ENCODE measurements at regions not wholly inside any gene's neighbourhood (a gene's known extent, or its start where the extent isn't known, plus 50 kb on each side); places are given as distances from the start of the nearest gene placed in this dataset.

DNA sequence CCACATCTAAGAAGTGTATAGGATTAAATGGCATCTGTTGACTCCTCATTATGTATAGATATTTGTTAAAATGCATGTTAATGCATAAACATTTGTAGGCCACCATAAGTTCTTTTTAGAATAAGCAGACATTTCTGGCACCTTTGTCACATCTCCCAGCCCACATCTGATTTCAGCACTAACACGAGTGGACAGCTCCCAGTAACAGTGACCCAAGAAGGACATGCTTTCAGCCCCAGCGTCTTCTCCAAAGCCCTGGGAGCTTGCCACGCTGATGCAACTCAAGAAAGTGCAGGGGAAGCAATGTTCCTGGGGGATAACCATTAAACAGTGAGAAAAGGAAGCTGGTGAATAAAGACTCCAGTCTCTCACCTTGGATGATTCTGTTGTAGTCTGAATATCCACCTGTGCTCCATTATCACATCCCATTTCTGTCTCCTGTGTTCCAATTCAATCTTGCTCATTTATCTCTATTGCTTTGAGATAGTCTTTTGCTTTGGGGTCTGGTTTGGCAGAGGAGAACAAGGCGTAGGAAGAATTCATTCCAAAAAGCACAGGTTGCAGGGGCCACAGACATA lies 182.6 kb upstream of the THSD7B start:
- Histone ChIP-seq H3K4me3 (ENCODE audit: low read depth in 1 of 2, low read length in 2 of 2) (no peak overlapping the region), H3K9me3 (ENCODE audit: insufficient read depth, low read length, severe bottlenecking) (no peaks in the 10 kb centered on the region), H3K36me3 (ENCODE audit: insufficient read depth, low read length) (no peaks in the 10 kb centered on the region), H3K9ac (ENCODE audit: low read depth, low read length) (no peak overlapping the region), H3K27ac (ENCODE audit: low read length) (no peak overlapping the region), H3K4me2 (ENCODE audit: insufficient read depth, low read length) (no peak overlapping the region), H4K20me1 (ENCODE audit: insufficient read depth, low read length) (no peaks in the 10 kb centered on the region), H3K27me3 (ENCODE audit: insufficient read depth, low read length, poor library complexity) (no peaks in the 10 kb centered on the region), H2AFZ (ENCODE audit: low read depth, low read length) (no peak overlapping the region), H3K4me1 (ENCODE audit: insufficient read depth, low read length) (no peaks in the 10 kb centered on the region), H3K79me2 (ENCODE audit: insufficient read depth, low read length) (no peaks in the 10 kb centered on the region)
- peak; percentile 71 for ATAC-seq (ENCODE audit: insufficient read depth, low read depth)
- TF ChIP-seq, protein P1, sequence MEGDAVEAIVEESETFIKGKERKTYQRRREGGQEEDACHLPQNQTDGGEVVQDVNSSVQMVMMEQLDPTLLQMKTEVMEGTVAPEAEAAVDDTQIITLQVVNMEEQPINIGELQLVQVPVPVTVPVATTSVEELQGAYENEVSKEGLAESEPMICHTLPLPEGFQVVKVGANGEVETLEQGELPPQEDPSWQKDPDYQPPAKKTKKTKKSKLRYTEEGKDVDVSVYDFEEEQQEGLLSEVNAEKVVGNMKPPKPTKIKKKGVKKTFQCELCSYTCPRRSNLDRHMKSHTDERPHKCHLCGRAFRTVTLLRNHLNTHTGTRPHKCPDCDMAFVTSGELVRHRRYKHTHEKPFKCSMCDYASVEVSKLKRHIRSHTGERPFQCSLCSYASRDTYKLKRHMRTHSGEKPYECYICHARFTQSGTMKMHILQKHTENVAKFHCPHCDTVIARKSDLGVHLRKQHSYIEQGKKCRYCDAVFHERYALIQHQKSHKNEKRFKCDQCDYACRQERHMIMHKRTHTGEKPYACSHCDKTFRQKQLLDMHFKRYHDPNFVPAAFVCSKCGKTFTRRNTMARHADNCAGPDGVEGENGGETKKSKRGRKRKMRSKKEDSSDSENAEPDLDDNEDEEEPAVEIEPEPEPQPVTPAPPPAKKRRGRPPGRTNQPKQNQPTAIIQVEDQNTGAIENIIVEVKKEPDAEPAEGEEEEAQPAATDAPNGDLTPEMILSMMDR (IDR thresholded peaks at IDR 0.05; ENCODE audit: borderline replicate concordance, extremely low read depth, low read length, poor library complexity, severe bottlenecking) = no peak
- TF ChIP-seq EZH2 (IDR thresholded peaks at IDR 0.05; ENCODE audit: borderline replicate concordance, low read depth, low read length, severe bottlenecking) = no peak
- DNase-seq = peak; percentile 61

DNA sequence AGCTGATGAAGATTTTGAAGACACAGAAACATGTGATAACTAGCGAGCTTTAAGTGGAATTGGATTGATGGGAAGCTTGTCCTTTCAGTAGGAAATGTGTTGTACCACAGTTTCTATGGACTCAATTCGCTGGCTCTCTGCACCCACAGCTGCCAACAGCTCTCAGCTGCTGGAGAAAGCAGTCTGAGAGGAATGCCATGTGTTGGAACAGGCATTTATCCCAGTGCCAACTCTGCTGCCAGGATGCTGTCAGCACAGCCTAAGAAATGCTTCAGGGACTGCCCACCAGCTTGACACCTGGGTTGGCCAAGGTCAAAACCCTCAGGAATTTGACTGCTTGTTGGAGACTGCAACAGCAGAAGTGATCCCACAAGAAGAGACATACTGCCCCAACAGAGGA lies 193.0 kb upstream of the THSD7B start:
- Histone ChIP-seq H3K27me3 (ENCODE audit: insufficient read depth, low read length, poor library complexity) (no peaks in the 10 kb centered on the region), H3K4me1 (ENCODE audit: insufficient read depth, low read length) (no peaks in the 10 kb centered on the region), H3K9ac (ENCODE audit: low read depth, low read length) (no peak overlapping the region), H4K20me1 (ENCODE audit: insufficient read depth, low read length) (0 out of 2 replicates have a peak, but pooled peaks cover 3% of the 10 kb centered on the region), H3K36me3 (ENCODE audit: insufficient read depth, low read length) (no peaks in the 10 kb centered on the region), H2AFZ (ENCODE audit: low read depth, low read length) (no peak overlapping the region), H3K9me3 (ENCODE audit: insufficient read depth, low read length, severe bottlenecking) (no peaks in the 10 kb centered on the region), H3K27ac (ENCODE audit: low read length) (no peak overlapping the region), H3K4me3 (ENCODE audit: low read depth in 1 of 2, low read length in 2 of 2) (no peak overlapping the region), H3K79me2 (ENCODE audit: insufficient read depth, low read length) (no peaks in the 10 kb centered on the region), H3K4me2 (ENCODE audit: insufficient read depth, low read length) (no peak overlapping the region)
- DNase-seq (no peak), ATAC-seq (ENCODE audit: insufficient read depth, low read depth) (no peak)
- no peak for TF ChIP-seq EZH2 (IDR thresholded peaks at IDR 0.05; ENCODE audit: borderline replicate concordance, low read depth, low read length, severe bottlenecking)
- TF ChIP-seq, protein P1 (IDR thresholded peaks at IDR 0.05; ENCODE audit: borderline replicate concordance, extremely low read depth, low read length, poor library complexity, severe bottlenecking) = no peak

DNA sequence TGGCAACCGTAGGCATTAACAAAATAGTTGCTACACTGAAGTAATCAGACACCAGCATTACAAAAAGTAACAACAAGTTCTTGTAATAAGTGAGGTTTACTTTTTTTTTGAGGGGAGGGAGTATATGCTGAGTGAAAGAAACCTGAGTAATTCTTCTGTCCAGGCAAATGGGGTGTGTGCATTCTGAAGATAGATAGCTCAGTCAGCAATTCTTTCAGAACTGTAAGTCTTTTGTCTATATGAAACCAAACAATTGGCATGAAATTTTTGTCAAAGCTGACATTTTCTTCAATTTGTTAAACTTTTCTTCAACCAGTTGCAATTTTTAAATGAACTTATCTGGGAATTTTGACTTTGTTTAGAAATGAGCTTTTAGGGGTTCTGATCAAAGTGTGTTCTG lies 208.1 kb upstream of the THSD7B start:
- no peak overlapping the region for H2AFZ ChIP-seq (ENCODE audit: low read depth, low read length)
- no peaks in the 10 kb centered on the region for H3K4me1 ChIP-seq (ENCODE audit: insufficient read depth, low read length)
- no peak overlapping the region for H3K4me2 ChIP-seq (ENCODE audit: insufficient read depth, low read length)
- H3K27me3 ChIP-seq (ENCODE audit: insufficient read depth, low read length, poor library complexity) = peaks cover 12% of the 10 kb centered on the region
- H4K20me1 ChIP-seq (ENCODE audit: insufficient read depth, low read length) = no peaks in the 10 kb centered on the region
- no peak overlapping the region for H3K9ac ChIP-seq (ENCODE audit: low read depth, low read length)
- H3K79me2 ChIP-seq (ENCODE audit: insufficient read depth, low read length) = no peaks in the 10 kb centered on the region
- H3K27ac ChIP-seq (ENCODE audit: low read length) = no peak overlapping the region
- H3K4me3 ChIP-seq (ENCODE audit: low read depth in 1 of 2, low read length in 2 of 2) = no peak overlapping the region
- H3K9me3 ChIP-seq (ENCODE audit: insufficient read depth, low read length, severe bottlenecking) = no peaks in the 10 kb centered on the region
- H3K36me3 ChIP-seq (ENCODE audit: insufficient read depth, low read length) = no peaks in the 10 kb centered on the region
- TF ChIP-seq, protein P1 (IDR thresholded peaks at IDR 0.05; ENCODE audit: borderline replicate concordance, extremely low read depth, low read length, poor library complexity, severe bottlenecking) = no peak
- ATAC-seq (ENCODE audit: insufficient read depth, low read depth) (no peak), DNase-seq (no peak)

DNA sequence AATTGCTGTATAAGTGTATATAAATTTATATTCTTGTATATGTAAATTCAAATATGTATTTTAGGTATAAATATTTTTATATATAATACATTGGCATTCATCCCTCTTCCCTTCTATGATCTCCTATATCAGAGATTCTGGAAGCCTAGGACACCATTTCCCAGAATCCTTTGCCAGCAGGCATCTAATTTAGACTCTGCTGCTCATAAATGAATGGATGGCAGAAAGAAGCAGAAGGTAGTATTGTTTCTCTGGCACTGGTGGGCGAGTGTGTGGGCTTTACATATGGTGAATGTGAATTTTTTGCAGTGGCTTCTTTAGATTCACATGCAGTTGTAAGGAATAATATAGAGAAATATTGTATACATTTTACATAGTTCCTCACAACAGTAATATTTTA lies 215.2 kb upstream of the THSD7B start:
- TF ChIP-seq, protein P1 (IDR thresholded peaks at IDR 0.05; ENCODE audit: borderline replicate concordance, extremely low read depth, low read length, poor library complexity, severe bottlenecking) = no peak
- TF ChIP-seq EZH2 (IDR thresholded peaks at IDR 0.05; ENCODE audit: borderline replicate concordance, low read depth, low read length, severe bottlenecking) = no peak
- no peak overlapping the region for H3K9ac ChIP-seq (ENCODE audit: low read depth, low read length)
- no peaks in the 10 kb centered on the region for H3K79me2 ChIP-seq (ENCODE audit: insufficient read depth, low read length)
- no peak overlapping the region for H3K4me3 ChIP-seq (ENCODE audit: low read depth in 1 of 2, low read length in 2 of 2)
- ATAC-seq (ENCODE audit: insufficient read depth, low read depth) (no peak), DNase-seq (no peak)
- no peaks in the 10 kb centered on the region for H3K4me1 ChIP-seq (ENCODE audit: insufficient read depth, low read length)
- no peak overlapping the region for H2AFZ ChIP-seq (ENCODE audit: low read depth, low read length)
- no peaks in the 10 kb centered on the region for H3K36me3 ChIP-seq (ENCODE audit: insufficient read depth, low read length)
- H4K20me1 ChIP-seq (ENCODE audit: insufficient read depth, low read length) = no peaks in the 10 kb centered on the region
- H3K27me3 ChIP-seq (ENCODE audit: insufficient read depth, low read length, poor library complexity) = peaks cover 2% of the 10 kb centered on the region
- H3K27ac ChIP-seq (ENCODE audit: low read length) = no peak overlapping the region
- no peak overlapping the region for H3K4me2 ChIP-seq (ENCODE audit: insufficient read depth, low read length)
- H3K9me3 ChIP-seq (ENCODE audit: insufficient read depth, low read length, severe bottlenecking) = no peaks in the 10 kb centered on the region

Measured in DND-41 (cell line).